ENCODE measurements at regions not wholly inside any gene's neighbourhood (a gene's known extent, or its start where the extent isn't known, plus 50 kb on each side); places are given as distances from the start of the nearest gene placed in this dataset.
A peak's percentile ranks its signal among the peaks of the same experiment; 100 is the strongest.

DNA sequence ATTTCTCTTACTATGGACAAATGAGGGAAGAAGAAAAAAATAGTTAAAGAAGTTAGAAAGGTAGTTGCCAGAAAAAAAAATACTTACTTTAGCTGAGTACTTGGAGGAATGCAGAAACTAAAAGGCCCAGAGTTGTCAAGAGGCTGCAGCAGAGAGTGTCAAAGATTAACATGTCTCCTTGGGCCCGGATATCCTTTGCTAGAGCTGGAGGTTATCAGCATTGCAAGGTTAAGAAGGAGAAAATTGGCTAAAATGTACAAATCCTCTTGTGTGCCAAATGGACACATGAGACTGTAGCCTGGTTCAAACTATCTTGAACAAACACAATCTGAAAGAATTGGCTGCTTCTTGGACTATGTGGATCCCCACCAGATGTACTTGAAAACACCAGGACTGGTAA lies 377.0 kb downstream of the SEMA3D start:
- no peak for DNase-seq (ENCODE audit: low read depth)
- TF ChIP-seq, protein P1, sequence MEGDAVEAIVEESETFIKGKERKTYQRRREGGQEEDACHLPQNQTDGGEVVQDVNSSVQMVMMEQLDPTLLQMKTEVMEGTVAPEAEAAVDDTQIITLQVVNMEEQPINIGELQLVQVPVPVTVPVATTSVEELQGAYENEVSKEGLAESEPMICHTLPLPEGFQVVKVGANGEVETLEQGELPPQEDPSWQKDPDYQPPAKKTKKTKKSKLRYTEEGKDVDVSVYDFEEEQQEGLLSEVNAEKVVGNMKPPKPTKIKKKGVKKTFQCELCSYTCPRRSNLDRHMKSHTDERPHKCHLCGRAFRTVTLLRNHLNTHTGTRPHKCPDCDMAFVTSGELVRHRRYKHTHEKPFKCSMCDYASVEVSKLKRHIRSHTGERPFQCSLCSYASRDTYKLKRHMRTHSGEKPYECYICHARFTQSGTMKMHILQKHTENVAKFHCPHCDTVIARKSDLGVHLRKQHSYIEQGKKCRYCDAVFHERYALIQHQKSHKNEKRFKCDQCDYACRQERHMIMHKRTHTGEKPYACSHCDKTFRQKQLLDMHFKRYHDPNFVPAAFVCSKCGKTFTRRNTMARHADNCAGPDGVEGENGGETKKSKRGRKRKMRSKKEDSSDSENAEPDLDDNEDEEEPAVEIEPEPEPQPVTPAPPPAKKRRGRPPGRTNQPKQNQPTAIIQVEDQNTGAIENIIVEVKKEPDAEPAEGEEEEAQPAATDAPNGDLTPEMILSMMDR (conservative IDR thresholded peaks at IDR 0.05; ENCODE audit: control insufficient read depth, insufficient read depth, low read depth, low read length) = no peak
- no peak overlapping the region for H3K4me3 ChIP-seq (ENCODE audit: control insufficient read depth, low read depth, low read length)

DNA sequence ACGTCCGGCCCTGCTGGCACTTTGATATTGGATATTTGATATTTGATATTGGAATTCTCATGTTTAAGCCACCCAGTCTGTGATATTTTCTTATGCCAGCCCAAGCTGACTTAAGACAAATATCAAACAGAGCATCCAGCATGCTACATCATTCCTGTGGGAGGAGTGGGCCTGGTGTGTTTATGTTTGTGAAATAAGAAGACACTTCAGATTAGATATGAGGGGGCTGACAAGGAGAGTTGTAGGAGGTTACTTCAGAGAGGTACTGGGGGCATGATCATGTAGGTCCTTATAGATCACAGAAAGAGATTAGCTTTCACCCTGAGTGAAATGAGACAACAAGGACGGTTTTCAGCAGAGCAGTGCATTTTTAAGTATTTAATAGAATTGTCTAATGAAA lies 382.9 kb downstream of the SEMA3D start:
- DNase-seq (ENCODE audit: low read depth) = no peak
- TF ChIP-seq, protein P1 (conservative IDR thresholded peaks at IDR 0.05; ENCODE audit: control insufficient read depth, insufficient read depth, low read depth, low read length) = no peak
- H3K4me3 ChIP-seq (ENCODE audit: control insufficient read depth, low read depth, low read length) = no peak overlapping the region

DNA sequence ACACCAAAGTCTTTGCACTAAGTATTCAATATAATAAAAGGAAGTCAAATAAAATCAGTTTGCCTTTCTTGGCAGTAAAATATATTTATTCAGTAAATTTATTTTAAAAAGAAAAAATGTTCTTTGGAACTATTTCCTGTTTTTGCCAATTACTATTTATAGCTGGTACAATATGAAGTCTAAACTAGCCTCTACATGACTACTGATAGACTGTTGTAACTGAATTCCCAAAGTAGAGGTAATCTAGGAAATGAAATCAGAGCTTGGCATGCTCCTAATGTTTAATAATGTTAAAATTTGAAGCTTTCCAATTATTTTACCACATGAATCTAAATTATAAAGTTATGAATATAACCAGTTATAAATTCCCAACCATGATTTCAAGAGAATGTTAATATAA lies 385.5 kb downstream of the SEMA3D start:
- DNase-seq (ENCODE audit: low read depth) = no peak

DNA sequence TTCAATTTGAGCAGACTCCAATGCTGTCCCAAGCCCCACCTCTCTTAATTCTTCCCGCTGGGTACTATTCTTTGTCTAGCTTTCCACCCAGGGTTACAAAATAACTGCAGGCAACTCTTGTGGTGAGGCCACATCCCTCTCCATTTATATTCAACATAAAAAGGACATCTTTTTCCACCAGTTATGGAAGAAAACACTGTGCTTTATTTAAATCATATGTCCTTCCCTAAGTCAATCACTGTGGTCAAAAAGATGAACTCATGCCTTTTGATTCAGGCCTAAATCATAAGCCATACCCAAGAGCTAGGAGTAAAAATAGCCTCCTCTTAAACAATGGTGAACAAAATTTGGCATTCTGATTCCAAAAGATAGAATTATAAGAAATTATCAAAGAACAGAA lies 386.0 kb downstream of the SEMA3D start:
- H3K4me3 ChIP-seq (ENCODE audit: control insufficient read depth, low read depth, low read length) = no peak overlapping the region
- no peak for DNase-seq (ENCODE audit: low read depth)
- TF ChIP-seq, protein P1 (conservative IDR thresholded peaks at IDR 0.05; ENCODE audit: control insufficient read depth, insufficient read depth, low read depth, low read length) = no peak

More for the DNA sequence above, 385.5 kb downstream of the SEMA3D start:
- no peak overlapping the region for H3K4me3 ChIP-seq (ENCODE audit: control insufficient read depth, low read depth, low read length)
- TF ChIP-seq, protein P1 (conservative IDR thresholded peaks at IDR 0.05; ENCODE audit: control insufficient read depth, insufficient read depth, low read depth, low read length) = no peak

DNA sequence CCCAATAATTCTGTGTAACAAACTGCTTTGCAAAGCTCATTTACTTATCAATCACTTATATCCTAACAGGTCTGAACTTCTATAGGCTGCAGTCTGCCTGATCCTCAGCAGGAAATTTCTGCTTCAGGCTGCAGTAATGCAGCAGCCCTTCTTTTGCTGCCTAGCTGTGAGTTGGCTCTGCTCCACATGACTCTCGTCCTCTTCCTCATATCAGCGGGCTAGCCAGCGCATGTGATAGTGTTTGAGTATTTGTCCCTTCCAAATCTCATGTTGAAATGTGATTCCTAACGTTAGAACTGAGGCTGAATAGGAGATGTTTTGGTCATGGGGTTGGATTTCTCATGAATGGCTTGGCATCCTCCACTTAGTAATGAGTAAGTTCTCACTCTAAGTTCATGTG lies 387.8 kb downstream of the SEMA3D start:
- no peak for DNase-seq (ENCODE audit: low read depth)
- H3K4me3 ChIP-seq (ENCODE audit: control insufficient read depth, low read depth, low read length) = no peak overlapping the region
- TF ChIP-seq, protein P1 (conservative IDR thresholded peaks at IDR 0.05; ENCODE audit: control insufficient read depth, insufficient read depth, low read depth, low read length) = no peak

DNA sequence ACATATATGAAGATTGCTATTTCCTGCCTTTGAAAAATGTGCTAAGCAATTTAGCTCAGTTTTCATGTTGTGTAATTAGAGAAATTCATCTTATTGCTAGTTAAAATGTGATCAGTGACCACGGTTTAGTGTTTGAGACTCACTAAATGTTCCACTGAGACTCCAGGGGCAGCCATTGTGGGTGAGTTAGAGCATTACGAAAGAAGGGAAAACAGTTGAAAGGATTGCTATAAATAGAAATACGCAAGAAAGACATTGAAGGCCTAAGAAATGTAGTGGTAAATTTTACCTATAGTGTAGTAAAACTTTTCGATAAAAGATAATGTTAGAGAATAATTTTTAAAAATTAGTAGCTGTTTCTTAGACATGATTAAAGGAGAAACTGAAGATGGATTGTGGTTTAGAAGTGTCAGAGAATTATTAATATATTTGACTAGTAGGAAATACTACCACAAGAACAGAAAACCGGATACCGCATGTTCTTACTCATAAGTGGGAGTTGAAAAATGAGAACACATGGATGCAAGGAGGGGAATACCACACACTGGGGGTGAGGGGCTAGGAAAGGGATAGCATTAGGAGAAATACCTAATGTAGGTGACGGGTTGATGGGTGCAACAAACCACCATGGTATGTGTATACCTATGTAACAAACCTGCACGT lies 394.5 kb downstream of the SEMA3D start:
- H3K4me3 ChIP-seq (ENCODE audit: control insufficient read depth, low read depth, low read length) = no peak overlapping the region
- TF ChIP-seq, protein P1 (conservative IDR thresholded peaks at IDR 0.05; ENCODE audit: control insufficient read depth, insufficient read depth, low read depth, low read length) = no peak
- peak; percentile 51 for DNase-seq (ENCODE audit: low read depth)

DNA sequence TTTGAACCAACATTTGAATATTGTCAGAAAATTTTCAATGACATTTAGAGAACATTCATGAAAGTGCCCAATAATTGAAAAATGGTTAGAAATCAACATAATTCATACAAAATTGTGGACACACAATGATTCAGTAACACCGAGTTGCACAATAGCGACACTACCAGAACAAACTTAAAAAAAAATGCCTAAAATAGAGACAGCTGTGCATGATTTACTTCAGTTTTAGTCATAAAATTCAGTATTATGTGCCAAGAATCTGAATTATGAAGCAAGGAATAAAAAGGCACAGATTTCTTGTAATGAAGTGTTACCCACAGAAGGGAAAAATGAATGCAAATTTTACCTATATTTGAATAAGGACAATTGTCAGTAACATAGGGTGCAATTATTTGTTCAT lies 396.0 kb downstream of the SEMA3D start:
- TF ChIP-seq, protein P1 (conservative IDR thresholded peaks at IDR 0.05; ENCODE audit: control insufficient read depth, insufficient read depth, low read depth, low read length) = no peak
- peak; percentile 81 for DNase-seq (ENCODE audit: low read depth)
- H3K4me3 ChIP-seq (ENCODE audit: control insufficient read depth, low read depth, low read length) = no peak overlapping the region

Data from fibroblast of mammary gland (primary cell).